ENCODE measurements at regions not wholly inside any gene's neighbourhood (a gene's known extent, or its start where the extent isn't known, plus 50 kb on each side); places are given as distances from the start of the nearest gene placed in this dataset.

DNA sequence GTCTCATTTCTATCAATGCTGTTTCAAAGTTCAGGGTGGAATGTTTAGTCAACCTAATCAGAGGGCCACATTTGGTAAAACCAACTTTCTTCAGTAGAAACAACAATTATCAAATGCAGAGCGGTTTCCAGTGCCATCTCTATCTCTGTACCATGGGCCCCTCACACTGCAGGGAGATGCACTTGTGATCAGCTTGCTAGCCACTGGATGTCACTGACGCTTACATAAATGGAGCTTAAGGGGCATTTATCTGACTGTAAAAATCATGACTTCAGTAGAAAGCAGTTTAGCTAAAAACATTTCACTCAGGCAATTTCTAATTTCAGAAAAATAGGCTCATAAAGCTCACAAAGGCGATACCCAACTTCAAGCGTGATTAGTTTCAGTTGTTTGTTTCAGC is 678.0 kb downstream of the ZEB2 start:
- Histone ChIP-seq H3K4me2 (ENCODE audit: insufficient read depth, low read length) (no peak overlapping the region), H3K9me1 (ENCODE audit: control insufficient read depth, insufficient read depth, low read length) (no peaks in the 10 kb centered on the region), H3K4me3 (no peak overlapping the region), H3K27me3 (ENCODE audit: control insufficient read depth in 2 of 2, insufficient read depth in 2 of 2, low read length in 2 of 2) (no peaks in the 10 kb centered on the region), H3K79me2 (ENCODE audit: control insufficient read depth, insufficient read depth, low read length) (no peaks in the 10 kb centered on the region), H3K9me3 (replicated peaks; ENCODE audit: control insufficient read depth, insufficient read depth, low read depth, low read length) (no peaks in the 10 kb centered on the region), H3K36me3 (ENCODE audit: control insufficient read depth, insufficient read depth, low read length) (no peaks in the 10 kb centered on the region), H4K20me1 (replicated peaks; ENCODE audit: control insufficient read depth, insufficient read depth, low read length) (no peaks in the 10 kb centered on the region), H3K4me1 (replicated peaks in 1 of 2; ENCODE audit: control insufficient read depth in 2 of 2, insufficient read depth in 2 of 2, low read length in 2 of 2) (no peaks in the 10 kb centered on the region), H2AFZ (ENCODE audit: low read depth, low read length) (no peak overlapping the region), H3K9ac (ENCODE audit: insufficient read depth in 1 of 2, low read depth in 2 of 2, low read length in 2 of 2) (no peak overlapping the region), H3K27ac (ENCODE audit: extremely low read depth, low read depth, low read length) (no peak overlapping the region)
- 29% methylated on average over 4 of the region's 4 CpGs for WGBS (ENCODE audit: insufficient coverage, low coverage, missing lambda C conversion rate)
- DNase-seq (ENCODE audit: extremely low read depth in 1 of 4, low spot score in 3 of 4) (peak in 1 of 4 experiments; percentile 14), ATAC-seq (peak; percentile 58; the same call in 1 of the 3 replicates), FAIRE-seq (no peak)
- TF ChIP-seq SIN3A (IDR thresholded peaks at IDR 0.05; ENCODE audit: borderline replicate concordance in 2 of 2, control insufficient read depth in 1 of 2, low read depth in 2 of 2, low read length in 2 of 2) (no peak), DNMT1 (IDR thresholded peaks at IDR 0.05) (no peak), RAD21 (CRISPR knock-in tag; conservative IDR thresholded peaks at IDR 0.05 in 1 of 2, IDR thresholded peaks at IDR 0.05 in 1 of 2) (peak in 1 of 2 experiments; percentile 50; a peak in 2 of 4 replicates)
- TF ChIP-seq, protein P1, sequence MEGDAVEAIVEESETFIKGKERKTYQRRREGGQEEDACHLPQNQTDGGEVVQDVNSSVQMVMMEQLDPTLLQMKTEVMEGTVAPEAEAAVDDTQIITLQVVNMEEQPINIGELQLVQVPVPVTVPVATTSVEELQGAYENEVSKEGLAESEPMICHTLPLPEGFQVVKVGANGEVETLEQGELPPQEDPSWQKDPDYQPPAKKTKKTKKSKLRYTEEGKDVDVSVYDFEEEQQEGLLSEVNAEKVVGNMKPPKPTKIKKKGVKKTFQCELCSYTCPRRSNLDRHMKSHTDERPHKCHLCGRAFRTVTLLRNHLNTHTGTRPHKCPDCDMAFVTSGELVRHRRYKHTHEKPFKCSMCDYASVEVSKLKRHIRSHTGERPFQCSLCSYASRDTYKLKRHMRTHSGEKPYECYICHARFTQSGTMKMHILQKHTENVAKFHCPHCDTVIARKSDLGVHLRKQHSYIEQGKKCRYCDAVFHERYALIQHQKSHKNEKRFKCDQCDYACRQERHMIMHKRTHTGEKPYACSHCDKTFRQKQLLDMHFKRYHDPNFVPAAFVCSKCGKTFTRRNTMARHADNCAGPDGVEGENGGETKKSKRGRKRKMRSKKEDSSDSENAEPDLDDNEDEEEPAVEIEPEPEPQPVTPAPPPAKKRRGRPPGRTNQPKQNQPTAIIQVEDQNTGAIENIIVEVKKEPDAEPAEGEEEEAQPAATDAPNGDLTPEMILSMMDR (IDR thresholded peaks at IDR 0.05 in 2 of 3, conservative IDR thresholded peaks at IDR 0.05 in 1 of 3; ENCODE audit: insufficient read depth in 2 of 3, low read depth in 1 of 3, low read length in 3 of 3) = peak in 2 of 3 experiments; percentile 4 to 32; a peak in 2 of 6 replicates
- intact Hi-C loops (cut with micrococcal nuclease) (no loop called here), in situ Hi-C loops (cut with MboI) (no loop called here)
- BruUV-seq (replicated peaks) = no TSS peak
- ChIA-PET POLR2A (no interaction called here), CTCF (ENCODE audit: low intra/inter-chr PET ratio) (no interaction called here)
